HG02852 (cell line): ENCODE measurements at regions not wholly inside any gene's neighbourhood (a gene's known extent, or its start where the extent isn't known, plus 50 kb on each side); places are given as distances from the start of the nearest gene placed in this dataset.
"Not testable (repeated sequence)": the region's sequence is repeated elsewhere in the genome, so short reads cannot be mapped to it uniquely, and the experiment has no call there.

ENCODE experiments used
- ATAC-seq: cut with Tn5 transposase; IDR thresholded peaks from one replicate; pipeline ENCODE4 v1.9.1; 2021; ENCODE audit warnings: mild to moderate bottlenecking, moderate library complexity; ENCODE audit not compliant: unreplicated experiment

- no peak for ATAC-seq
These were observed 72.3 kb upstream of the SNTG2 start for GRCh38 chr2:878245-878930.

GRCh38 chr2:877747-878146, 72.9 kb upstream of the SNTG2 start:
- no peak for ATAC-seq

GRCh38 chr2:875687-876615, 74.7 kb upstream of the SNTG2 start:
- no peak for ATAC-seq

- no peak for ATAC-seq
These were observed 76.7 kb upstream of the SNTG2 start for GRCh38 chr2:873651-874580.

DNA sequence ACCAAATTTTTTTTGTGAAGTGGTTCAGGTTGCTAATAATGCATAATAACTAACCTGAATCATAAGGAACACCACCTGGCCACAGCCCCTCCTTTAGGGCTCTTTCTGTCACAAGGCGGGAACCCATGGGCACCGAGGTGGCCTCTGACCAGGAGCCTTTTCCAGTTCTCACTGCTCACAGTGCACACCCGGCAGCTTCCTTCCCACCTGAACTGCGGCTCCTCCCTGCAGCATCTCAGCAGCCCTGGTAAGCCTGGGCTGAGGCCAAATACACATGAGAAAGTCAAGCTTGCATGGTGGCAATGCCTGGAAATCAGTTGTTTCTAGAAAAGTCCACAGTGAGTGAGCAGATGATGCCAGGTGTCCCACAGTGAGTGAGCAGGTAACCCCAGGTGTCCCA, 77.6 kb upstream of the SNTG2 start:
- ATAC-seq: no peak

- ATAC-seq: no peak
These were observed 78.5 kb upstream of the SNTG2 start for GRCh38 chr2:871926-872680.

DNA sequence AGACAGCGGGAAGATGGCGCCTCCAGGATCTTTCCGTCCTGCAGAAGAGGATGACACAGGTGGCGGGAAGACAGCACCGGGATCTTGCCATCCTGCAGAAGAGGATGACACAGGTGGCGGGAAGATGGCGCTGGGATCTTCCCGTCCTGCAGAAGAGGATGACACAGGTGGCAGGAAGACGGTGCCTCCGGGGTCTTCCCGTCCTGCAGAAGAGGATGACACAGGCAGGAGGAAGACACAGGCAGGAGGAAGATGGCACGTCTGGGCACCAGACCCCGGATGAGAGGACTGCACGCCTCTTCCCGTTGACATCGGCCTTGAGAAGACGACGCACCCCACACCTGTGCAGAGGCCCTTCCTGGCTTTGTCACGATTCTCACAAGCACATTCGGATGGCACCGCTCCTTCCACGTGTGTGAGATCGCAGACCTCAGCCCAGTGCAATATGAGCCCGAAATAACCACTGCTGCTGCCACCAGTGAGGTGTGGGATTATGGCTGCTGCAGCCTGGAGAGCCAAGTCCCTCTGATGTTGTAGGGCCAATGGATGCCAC, 79.4 kb upstream of the SNTG2 start:
- ATAC-seq: no peak

DNA sequence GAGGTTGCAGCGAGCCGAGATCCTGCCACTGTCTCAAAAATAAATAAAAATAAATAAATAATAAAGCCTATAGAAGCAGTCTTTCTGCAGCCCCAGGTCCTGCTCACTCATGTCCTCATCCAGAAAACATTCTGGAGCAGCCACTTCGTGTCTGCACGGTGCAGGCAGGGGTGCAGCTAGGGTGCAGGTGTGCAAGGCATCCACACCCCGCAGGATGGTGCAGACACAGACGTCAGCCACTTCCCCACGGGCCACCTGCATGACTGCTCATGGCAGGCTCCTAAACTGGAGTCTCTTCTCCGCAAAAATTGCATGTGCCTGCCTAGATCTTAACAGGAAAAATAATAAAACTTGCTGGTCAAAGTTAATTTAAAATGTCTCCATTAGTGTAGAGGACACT, 80.2 kb upstream of the SNTG2 start:
- no peak for ATAC-seq

- ATAC-seq: no peak
These were observed 80.8 kb upstream of the SNTG2 start for GRCh38 chr2:869894-870293.

- ATAC-seq: no peak
These were observed 81.2 kb upstream of the SNTG2 start for GRCh38 chr2:869357-869871.

DNA sequence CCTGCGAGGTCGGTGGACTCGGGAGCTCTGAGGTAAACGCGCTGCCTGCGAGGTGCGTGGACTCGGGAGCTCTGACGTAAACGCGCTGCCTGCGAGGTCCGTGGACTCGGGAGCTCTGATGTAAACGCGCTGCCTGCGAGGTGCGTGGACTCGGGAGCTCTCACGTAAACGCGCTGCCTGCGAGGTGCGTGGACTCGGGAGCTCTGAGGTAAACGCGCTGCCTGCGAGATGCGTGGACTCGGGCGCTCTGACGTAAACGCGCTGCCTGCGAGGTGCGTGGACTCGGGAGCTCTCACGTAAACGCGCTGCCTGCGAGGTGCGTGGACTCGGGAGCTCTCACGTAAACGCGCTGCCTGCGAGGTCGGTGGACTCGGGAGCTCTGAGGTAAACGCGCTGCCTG, 81.8 kb upstream of the SNTG2 start:
- ATAC-seq: not testable (repeated sequence)

DNA sequence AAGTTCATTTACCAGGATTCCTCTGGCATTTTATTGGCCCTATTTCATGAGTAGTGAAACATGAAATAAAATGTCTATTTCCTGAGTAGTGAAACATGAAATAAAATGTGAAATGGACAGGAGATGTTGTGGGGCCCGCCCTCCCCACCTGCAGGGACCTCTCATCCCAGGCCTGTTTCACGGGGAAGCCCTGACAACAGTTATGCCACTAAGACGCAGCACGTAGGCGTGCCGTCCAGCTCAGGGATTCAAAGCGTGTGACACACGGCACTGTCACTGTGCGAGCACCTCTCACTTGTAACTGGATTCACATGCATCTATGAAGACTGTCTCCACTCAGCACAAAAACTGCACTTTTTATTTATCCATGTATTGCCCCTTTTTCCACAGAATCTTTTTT, 83.4 kb upstream of the SNTG2 start:
- no peak for ATAC-seq

- ATAC-seq: no peak
These were observed 83.8 kb upstream of the SNTG2 start for GRCh38 chr2:866887-867286.

DNA sequence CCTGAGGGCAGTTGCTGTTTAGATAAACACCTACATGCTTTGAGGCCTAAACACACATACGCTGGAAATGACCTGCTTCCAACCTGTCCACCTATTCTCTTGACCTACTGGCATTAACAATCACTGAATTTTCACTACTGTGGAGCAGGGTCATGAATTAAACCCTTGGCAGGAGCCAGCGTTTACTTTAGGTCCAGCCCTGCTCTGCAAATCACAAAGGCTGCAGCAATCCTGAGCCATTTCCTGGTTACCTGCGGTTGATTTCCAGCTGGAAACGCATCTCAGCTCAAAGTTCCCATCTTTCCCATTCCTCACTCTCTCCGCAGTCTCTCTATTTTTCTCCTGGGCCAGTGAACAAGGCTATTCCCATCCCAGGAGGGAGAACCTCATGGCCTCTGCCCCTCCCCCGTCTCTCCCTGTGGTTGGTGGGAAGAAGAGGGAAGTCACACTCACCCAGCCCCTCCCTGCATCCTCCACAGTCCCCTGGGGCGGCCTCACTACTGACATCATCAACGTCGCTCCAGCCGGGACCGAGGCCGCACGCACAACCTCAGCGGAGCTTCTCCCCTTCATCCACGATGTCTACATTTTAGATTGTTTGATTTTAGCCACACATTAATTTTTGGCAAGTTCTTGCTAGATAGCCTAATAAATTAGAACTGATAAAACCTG, 84.5 kb upstream of the SNTG2 start:
- no peak for ATAC-seq

- ATAC-seq: no peak
These were observed 86.0 kb upstream of the SNTG2 start for GRCh38 chr2:864501-865106.

GRCh38 chr2:863732-864450, 86.8 kb upstream of the SNTG2 start:
- ATAC-seq: no peak

GRCh38 chr2:862731-863466, 87.8 kb upstream of the SNTG2 start:
- ATAC-seq: no peak

DNA sequence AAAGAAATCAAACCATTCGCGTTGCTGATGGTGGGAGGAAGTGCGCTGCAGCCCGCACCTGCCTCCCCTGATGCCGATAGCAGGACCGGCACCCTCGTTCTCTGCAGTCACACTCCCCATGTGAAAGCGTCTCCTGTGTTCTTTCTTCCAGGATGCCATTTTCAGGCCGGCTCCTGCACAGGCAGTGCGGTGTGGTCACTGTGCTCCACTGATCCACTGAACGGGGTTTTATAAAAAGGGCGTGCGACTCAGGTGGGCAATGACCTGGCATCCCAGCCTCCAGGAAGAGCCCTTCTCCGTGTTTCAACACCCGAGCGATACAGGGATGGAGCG, 88.3 kb upstream of the SNTG2 start:
- no peak for ATAC-seq
